SK-N-SH (cell line): ENCODE measurements at regions not wholly inside any gene's neighbourhood (a gene's known extent, or its start where the extent isn't known, plus 50 kb on each side); places are given as distances from the start of the nearest gene placed in this dataset.

Experiments
- CTCF ChIA-PET: fragments of 300-600, 350-600 bp; formaldehyde crosslinking; extraction: SDS; loops from one replicate; lab custom pipeline; 2021; lab: Yijun Ruan, JAX
- POLR2A ChIA-PET: fragments of 350-600 bp; sonication (Branson Sonifier 250); formaldehyde crosslinking; extraction: SDS; loops from one replicate; lab custom pipeline; 2020; ENCODE audit warnings: antibody characterized with exemption, inconsistent platforms; lab: Yijun Ruan, JAX
- DNase-seq: peaks from one replicate; pipeline ENCODE4 v3.0.0; 2012
- H2AFZ ChIP-seq: fragments of 200-600 bp; sonication (generic); 2 replicates; pipeline ENCODE4 v1.8.1; 2016; ENCODE audit warnings: antibody characterized with exemption, mild to moderate bottlenecking, low read depth
- H3F3A ChIP-seq: fragments of 200-600 bp; sonication (generic); replicated peaks from 2 replicates; pipeline ENCODE3; 2016; ENCODE audit warnings: antibody characterized with exemption, mild to moderate bottlenecking; ENCODE audit not compliant: insufficient read depth
- H3K27ac ChIP-seq, 2 experiments: fragments of 200-500 bp in 1 of 2; fragments of 200-600 bp in 1 of 2; sonication (Bioruptor generic) in 1 of 2; sonication (generic), shearing (Covaris generic) in 1 of 2; 2 replicates each; pipeline versions ENCODE4 v1.5.1 to v1.6.1; 2014 to 2016; ENCODE audit warnings: low read depth in 2 of 2, inconsistent platforms in 1 of 2, low read length in 1 of 2, mild to moderate bottlenecking in 1 of 2, mixed read lengths in 1 of 2
- H3K27me3 ChIP-seq: fragments of 200-600 bp; sonication (generic), shearing (Covaris generic); 2 replicates; pipeline ENCODE4 v1.6.1; 2016; ENCODE audit warnings: mixed run types; ENCODE audit not compliant: insufficient read depth
- H3K36me3 ChIP-seq, 2 experiments: fragments of 200-500 bp in 1 of 2; fragments of 200-600 bp in 1 of 2; sonication (Bioruptor generic) in 1 of 2; sonication (generic) in 1 of 2; replicated peaks in 1 of 2; 2 replicates each; pipeline versions ENCODE3 to v1.5.1; 2014 to 2016; ENCODE audit warnings: low read length in 1 of 2, mild to moderate bottlenecking in 1 of 2; ENCODE audit not compliant: insufficient read depth in 2 of 2, control insufficient read depth in 1 of 2
- H3K4me1 ChIP-seq, 2 experiments: fragments of 200-500 bp in 1 of 2; fragments of 200-600 bp in 1 of 2; sonication (Bioruptor generic) in 1 of 2; sonication (generic), shearing (Covaris generic) in 1 of 2; 2 replicates each; pipeline versions ENCODE4 v1.5.1 to v1.6.1; 2014 to 2016; ENCODE audit warnings: low read depth in 1 of 2, low read length in 1 of 2, mixed run types in 1 of 2; ENCODE audit not compliant: insufficient read depth in 2 of 2, control insufficient read depth in 1 of 2
- H3K4me2 ChIP-seq: fragments of 200-600 bp; sonication (generic), shearing (Covaris generic); 2 replicates; pipeline ENCODE4 v1.6.1; 2017; ENCODE audit warnings: mixed run types
- H3K4me3 ChIP-seq, 2 experiments: fragments of 200-500 bp in 1 of 2; fragments of 200-600 bp in 1 of 2; sonication (Bioruptor generic) in 1 of 2; sonication (generic), shearing (Covaris generic) in 1 of 2; 2 replicates each; pipeline versions ENCODE4 v1.5.1 to v1.8.1; 2014 to 2016; ENCODE audit warnings: low read depth in 2 of 2, inconsistent platforms in 1 of 2, low read length in 1 of 2, mild to moderate bottlenecking in 1 of 2, mixed read lengths in 1 of 2, moderate library complexity in 1 of 2
- H3K79me2 ChIP-seq: fragments of 200-600 bp; sonication (generic); 2 replicates; pipeline ENCODE4 v1.8.1; 2017; ENCODE audit warnings: mild to moderate bottlenecking; ENCODE audit not compliant: insufficient read depth
- H3K9ac ChIP-seq: fragments of 200-600 bp; sonication (generic); 2 replicates; pipeline ENCODE4 v1.6.1; 2017; ENCODE audit warnings: mixed run types
- H3K9me2 ChIP-seq: fragments of 200-600 bp; sonication (generic); 2 replicates; pipeline ENCODE4 v1.6.1; 2017; ENCODE audit warnings: mixed run types
- H3K9me3 ChIP-seq: fragments of 200-600 bp; sonication (generic); 2 replicates; pipeline ENCODE4 v1.6.1; 2017; ENCODE audit warnings: mixed run types, mild to moderate bottlenecking, moderate library complexity
- H4K20me1 ChIP-seq: fragments of 200-600 bp; sonication (generic); 2 replicates; pipeline ENCODE4 v1.6.1; 2017; ENCODE audit warnings: mild to moderate bottlenecking, mixed run types; ENCODE audit not compliant: insufficient read depth
- CHD2 ChIP-seq: fragments of 150-350 bp; IDR thresholded peaks from 2 replicates; pipeline ENCODE4 v1.6.1; 2018; ENCODE audit warnings: low read length; ENCODE audit not compliant: partially characterized antibody
- EZH2phosphoT487 ChIP-seq: fragments of 200-600 bp; sonication (generic); IDR thresholded peaks from 2 replicates; pipeline ENCODE4 v1.6.1; 2017; ENCODE audit warnings: low read depth, mixed run types, mild to moderate bottlenecking, antibody characterized with exemption, moderate library complexity, borderline replicate concordance
- FOSL2 ChIP-seq: IDR thresholded peaks from 2 replicates; pipeline ENCODE4 v1.4.0; 2012; ENCODE audit warnings: low read depth, mild to moderate bottlenecking, moderate library complexity, borderline replicate concordance
- FOXJ3 ChIP-seq: sonication (generic); formaldehyde crosslinking; IDR thresholded peaks from 2 replicates; pipeline ENCODE4 v1.5.1; 2020; ENCODE audit warnings: mild to moderate bottlenecking, missing genetic modification reagents
- FOXM1 ChIP-seq: IDR thresholded peaks from 2 replicates; pipeline ENCODE4 v1.4.0; 2012; ENCODE audit warnings: low read depth, mild to moderate bottlenecking
- GABPA ChIP-seq: IDR thresholded peaks from 2 replicates; pipeline ENCODE4 v1.4.0; 2012; ENCODE audit warnings: low read depth, mild to moderate bottlenecking
- GATA2 ChIP-seq: sonication (generic); formaldehyde crosslinking; IDR thresholded peaks from 2 replicates; pipeline ENCODE4 v1.5.0; 2020; ENCODE audit warnings: mild to moderate bottlenecking, missing genetic modification reagents
- MAX ChIP-seq: IDR thresholded peaks from 2 replicates; pipeline ENCODE4 v1.4.0; 2012; ENCODE audit warnings: low read depth
- MEF2A ChIP-seq: IDR thresholded peaks from 2 replicates; pipeline ENCODE4 v1.4.0; 2012; ENCODE audit warnings: low read depth, borderline replicate concordance
- PBX3 ChIP-seq: IDR thresholded peaks from 2 replicates; pipeline ENCODE4; 2012
- POLR2AphosphoS5 ChIP-seq: IDR thresholded peaks from 2 replicates; pipeline ENCODE4 v1.6.1; 2012; ENCODE audit warnings: low read depth, low read length
- RAD21 ChIP-seq: IDR thresholded peaks from 2 replicates; pipeline ENCODE4 v1.6.1; 2012; ENCODE audit warnings: mild to moderate bottlenecking, low read length
- RCOR1 ChIP-seq: fragments of 150-350 bp; IDR thresholded peaks from 2 replicates; pipeline ENCODE4 v1.6.1; 2017; ENCODE audit warnings: antibody characterized with exemption, low read length
- REST ChIP-seq: IDR thresholded peaks from 2 replicates; pipeline ENCODE4 v1.6.1; 2012; ENCODE audit warnings: mild to moderate bottlenecking, low read depth, low read length, moderate library complexity
- RFX5 ChIP-seq: IDR thresholded peaks from 2 replicates; pipeline ENCODE4 v1.6.1; 2012; ENCODE audit warnings: mild to moderate bottlenecking, improper control_type of control experiment, low read length
- RXRA ChIP-seq: IDR thresholded peaks from 2 replicates; pipeline ENCODE4 v1.4.0; 2012; ENCODE audit warnings: low read depth, mild to moderate bottlenecking, borderline replicate concordance
- SMC3 ChIP-seq: IDR thresholded peaks from 2 replicates; pipeline ENCODE4 v1.6.1; 2012; ENCODE audit warnings: low read depth, low read length, improper control_type of control experiment
- TEAD4 ChIP-seq: IDR thresholded peaks from 2 replicates; pipeline ENCODE4 v1.4.0; 2012; ENCODE audit warnings: mild to moderate bottlenecking, borderline replicate concordance; ENCODE audit not compliant: insufficient read depth
- WGBS: methylation state at CpG from one replicate; pipeline ENCODE4 v1.1.6; 2017; ENCODE audit warnings: low lambda C conversion rate; 5-methylcytosine and 5-hydroxymethylcytosine counted together
- TF ChIP-seq, protein P1 (sequence below): IDR thresholded peaks from 2 replicates; pipeline ENCODE4 v1.4.0; 2012; ENCODE audit warnings: low read depth, borderline replicate concordance

- no peak for TF ChIP-seq PBX3
- no peak for TF ChIP-seq SMC3
- no peak for TF ChIP-seq RAD21
- TF ChIP-seq, protein P1, sequence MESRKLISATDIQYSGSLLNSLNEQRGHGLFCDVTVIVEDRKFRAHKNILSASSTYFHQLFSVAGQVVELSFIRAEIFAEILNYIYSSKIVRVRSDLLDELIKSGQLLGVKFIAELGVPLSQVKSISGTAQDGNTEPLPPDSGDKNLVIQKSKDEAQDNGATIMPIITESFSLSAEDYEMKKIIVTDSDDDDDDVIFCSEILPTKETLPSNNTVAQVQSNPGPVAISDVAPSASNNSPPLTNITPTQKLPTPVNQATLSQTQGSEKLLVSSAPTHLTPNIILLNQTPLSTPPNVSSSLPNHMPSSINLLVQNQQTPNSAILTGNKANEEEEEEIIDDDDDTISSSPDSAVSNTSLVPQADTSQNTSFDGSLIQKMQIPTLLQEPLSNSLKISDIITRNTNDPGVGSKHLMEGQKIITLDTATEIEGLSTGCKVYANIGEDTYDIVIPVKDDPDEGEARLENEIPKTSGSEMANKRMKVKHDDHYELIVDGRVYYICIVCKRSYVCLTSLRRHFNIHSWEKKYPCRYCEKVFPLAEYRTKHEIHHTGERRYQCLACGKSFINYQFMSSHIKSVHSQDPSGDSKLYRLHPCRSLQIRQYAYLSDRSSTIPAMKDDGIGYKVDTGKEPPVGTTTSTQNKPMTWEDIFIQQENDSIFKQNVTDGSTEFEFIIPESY = no peak
- TF ChIP-seq FOSL2 = no peak
- no peak for TF ChIP-seq TEAD4
- TF ChIP-seq RFX5 = no peak
- no peak for TF ChIP-seq RXRA
- no peak for TF ChIP-seq GATA2 (CRISPR knock-in tag)
- no peak for TF ChIP-seq MAX
- TF ChIP-seq MEF2A = no peak
- no peak for TF ChIP-seq EZH2phosphoT487
- TF ChIP-seq POLR2AphosphoS5 = no peak
- TF ChIP-seq CHD2 = no peak
- TF ChIP-seq FOXM1 = no peak
- no peak for TF ChIP-seq FOXJ3
- TF ChIP-seq GABPA = no peak
- TF ChIP-seq REST = no peak
- TF ChIP-seq RCOR1 = no peak
- TF ChIP-seq, all 33 proteins: peak for 0
- POLR2A ChIA-PET = no interaction called here
- WGBS = 10% methylated on average over 1 of the region's 1 CpG
- Histone ChIP-seq H2AFZ (no peak overlapping the region), H3K4me1 (no peaks in the 10 kb centered on the region), H3K9me3 (no peaks in the 10 kb centered on the region), H3K9ac (no peak overlapping the region), H3K36me3 (no peaks in the 10 kb centered on the region), H3F3A (no peaks in the 10 kb centered on the region), H3K4me3 (no peak overlapping the region), H3K27ac (no peak overlapping the region), H3K9me2 (no peaks in the 10 kb centered on the region; the same call in 1 of the 2 replicates), H3K79me2 (no peaks in the 10 kb centered on the region), H3K4me2 (no peak overlapping the region), H4K20me1 (no peaks in the 10 kb centered on the region), H3K27me3 (no peaks in the 10 kb centered on the region; the same call in 1 of the 2 replicates)
- CTCF ChIA-PET = interaction anchor here (1.7 kb wide), 1 partner anchor 29 kb away, joined by 6 read pairs; no protein-coding TSS in a partner anchor
- DNase-seq = no peak
Measured at GRCh38 chr5:152171888-152172287, 233.2 kb downstream of the NMUR2 start.
